Posterior vena cava (tissue), 2 donors: ENCODE measurements at regions not wholly inside any gene's neighbourhood (a gene's known extent, or its start where the extent isn't known, plus 50 kb on each side); places are given as distances from the start of the nearest gene placed in this dataset.
"Not testable (repeated sequence)": the region's sequence is repeated elsewhere in the genome, so short reads cannot be mapped to it uniquely, and the experiment has no call there.

Source experiments
- DNase-seq: peaks from one replicate; pipeline ENCODE4 v3.0.0-alpha.2; 2020; ENCODE audit warnings: low spot score
- intact Hi-C, 2 donors: fragments of 100-400 bp; cut with DNase I; formaldehyde crosslinking; loops; one replicate each; pipeline versions ENCODE4 v1.14.1 to v1.14.2; 2022 to 2023
- donor health status: DM: yes; HTN: yes; CAD: no.
- donor health status: DM: yes; HTN: yes; CAD: no.

GRCh38 chr12:31834150-31834549 lies 105.3 kb upstream of the AMN1 start:
- intact Hi-C loops = no loop called here
- DNase-seq = no peak

DNA sequence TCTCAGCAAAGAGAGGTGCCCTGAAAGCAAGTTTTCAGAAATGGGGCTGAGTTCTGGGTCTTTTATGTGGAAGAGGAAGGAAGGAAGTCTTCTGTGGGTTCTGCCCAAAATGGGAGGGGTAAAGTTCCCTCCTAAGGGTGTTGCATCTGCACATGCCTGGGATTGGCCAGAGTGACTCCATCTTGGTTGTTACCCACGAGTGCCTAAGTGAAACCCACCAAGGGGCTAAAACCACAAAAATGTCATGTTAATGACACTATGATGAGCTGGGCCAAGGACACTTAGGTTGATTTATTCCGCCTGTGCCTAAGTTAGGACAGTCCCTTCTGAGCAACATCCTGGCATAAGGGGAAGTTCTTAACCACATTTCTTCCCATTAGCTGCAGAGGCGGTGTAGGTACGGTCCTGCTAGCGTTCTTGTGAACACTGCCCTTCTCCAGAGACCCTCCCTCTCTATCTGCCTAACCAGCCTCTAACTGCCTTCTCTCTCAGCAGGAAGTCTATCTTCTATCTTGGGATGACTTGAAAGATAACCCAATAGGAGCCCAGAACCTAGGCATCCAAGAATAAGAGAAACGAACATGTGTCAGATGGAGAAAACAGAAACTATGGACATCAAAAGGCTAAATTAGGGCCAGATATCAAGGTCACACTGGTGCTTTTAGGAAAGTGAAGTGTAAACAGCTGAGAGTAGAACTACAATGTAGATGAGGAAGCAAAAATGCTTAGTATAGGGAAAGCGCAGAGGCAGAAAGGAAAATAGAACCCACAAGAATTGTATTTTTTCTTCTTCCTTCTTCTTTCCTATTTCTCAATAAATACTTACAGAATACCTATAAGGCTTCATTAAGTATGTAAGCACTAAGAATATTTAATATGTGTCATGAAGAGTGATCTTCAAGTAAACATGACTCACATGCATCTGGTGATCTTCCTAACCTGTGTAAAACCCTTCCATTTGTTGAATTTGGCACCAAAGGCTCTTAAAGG lies 104.2 kb upstream of the AMN1 start:
- DNase-seq = no peak
- intact Hi-C loops = no loop called here

DNA sequence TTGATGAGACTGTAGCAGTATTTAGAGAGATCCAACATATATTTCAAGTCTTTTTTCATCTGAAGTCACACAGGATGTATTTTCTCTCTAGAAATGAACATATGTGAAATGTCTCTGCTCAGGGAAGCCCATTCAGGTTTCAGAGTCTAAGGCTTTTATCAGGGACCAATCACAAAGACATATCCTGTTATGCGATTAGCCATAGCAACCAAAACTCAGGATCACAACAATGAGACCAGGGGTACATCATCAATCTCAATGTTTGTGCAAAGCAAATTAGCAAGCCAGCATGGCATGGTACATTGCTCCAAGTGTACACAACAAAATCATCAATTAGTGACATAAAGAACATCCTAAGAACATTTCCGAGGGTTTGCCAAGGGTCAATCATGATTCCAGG lies 99.2 kb upstream of the AMN1 start:
- intact Hi-C loops = no loop called here
- no peak for DNase-seq

DNA sequence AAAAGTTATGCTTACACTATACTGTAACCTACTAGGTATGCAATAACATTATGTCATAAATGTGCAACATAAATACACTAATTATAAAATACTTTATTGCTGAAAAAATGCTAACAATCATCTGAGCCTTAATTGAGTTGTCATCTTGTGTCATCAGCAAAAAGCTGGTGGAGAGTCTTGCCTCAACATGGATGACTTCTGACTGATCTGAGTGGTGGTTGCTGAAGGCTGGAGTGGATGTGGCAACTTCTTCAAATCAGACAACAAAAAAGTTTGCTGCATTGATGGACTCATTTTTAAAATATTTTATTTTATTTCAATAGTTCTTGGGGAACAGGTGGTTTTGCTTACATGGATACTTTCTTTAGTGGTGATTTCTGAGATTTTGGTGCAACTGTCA lies 93.9 kb upstream of the AMN1 start:
- DNase-seq = no peak
- intact Hi-C loops = no loop called here

DNA sequence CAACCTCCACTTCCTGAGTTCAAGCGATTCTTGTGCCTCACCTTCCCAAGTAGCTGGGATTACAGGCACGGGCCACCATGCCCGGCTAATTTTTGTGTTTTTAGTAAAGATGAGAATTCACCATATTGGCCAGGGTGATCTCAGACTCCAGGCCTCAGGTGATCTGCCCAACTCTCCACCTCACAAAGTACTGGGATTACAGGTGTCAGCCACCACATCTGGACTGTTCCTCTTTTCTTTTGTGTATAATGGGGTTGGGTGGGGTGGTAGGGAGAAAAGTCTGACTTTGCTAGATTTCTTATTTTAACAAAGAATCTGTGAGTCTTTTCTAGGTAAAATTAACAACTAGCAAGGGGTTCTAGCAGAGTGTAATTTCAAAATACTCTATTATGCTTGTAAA lies 92.7 kb upstream of the AMN1 start:
- intact Hi-C loops = no loop called here
- no peak for DNase-seq

DNA sequence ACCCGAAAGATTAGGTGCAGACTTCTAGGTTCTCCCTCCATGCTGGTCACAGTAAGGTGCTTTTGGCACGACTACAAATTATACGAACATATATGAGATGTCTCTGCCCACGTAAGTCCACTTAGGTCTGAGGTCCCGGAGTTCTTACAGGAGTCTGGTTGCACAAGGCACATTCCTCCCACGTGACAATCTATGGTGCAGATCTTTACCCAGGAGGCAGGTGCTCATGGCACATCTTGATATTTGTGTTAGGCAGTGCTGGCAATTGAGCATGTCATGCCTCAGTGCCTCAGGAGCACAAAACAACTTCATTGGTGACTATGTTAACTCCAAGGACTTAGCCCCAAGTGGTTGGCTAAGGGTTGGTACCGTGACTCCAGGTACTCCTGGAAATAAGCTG lies 92.0 kb upstream of the AMN1 start:
- intact Hi-C loops = no loop called here

GRCh38 chr12:31819427-31819826 lies 90.6 kb upstream of the AMN1 start:
- no peak for DNase-seq
- intact Hi-C loops = no loop called here

More for the DNA sequence above, 92.0 kb upstream of the AMN1 start:
- no peak for DNase-seq

- intact Hi-C loops = no loop called here
- no peak for DNase-seq
These were observed 89.9 kb upstream of the AMN1 start for GRCh38 chr12:31818623-31819268.

DNA sequence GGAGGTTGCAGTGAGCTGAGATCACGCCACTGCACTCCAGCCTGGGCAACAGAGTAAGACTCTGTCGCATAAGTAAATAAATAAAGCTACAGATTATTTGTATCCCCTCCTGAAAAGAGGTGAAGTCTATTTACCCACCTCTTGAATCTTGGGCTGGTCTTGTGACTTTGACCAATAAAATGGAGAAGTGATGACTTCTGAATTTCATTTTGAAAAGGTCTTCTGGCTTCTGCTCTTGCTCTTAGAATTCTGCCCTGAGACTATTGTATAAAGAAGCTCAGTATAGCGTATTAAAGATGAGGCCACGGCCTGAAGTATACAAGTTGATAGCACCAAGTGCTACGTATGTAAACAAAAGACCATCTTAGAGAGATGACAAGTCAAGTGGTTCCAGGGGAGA lies 88.3 kb upstream of the AMN1 start:
- no peak for DNase-seq
- intact Hi-C loops = no loop called here

- no peak for DNase-seq
- intact Hi-C loops = no loop called here
These were observed 86.3 kb upstream of the AMN1 start for GRCh38 chr12:31815096-31815495.

DNA sequence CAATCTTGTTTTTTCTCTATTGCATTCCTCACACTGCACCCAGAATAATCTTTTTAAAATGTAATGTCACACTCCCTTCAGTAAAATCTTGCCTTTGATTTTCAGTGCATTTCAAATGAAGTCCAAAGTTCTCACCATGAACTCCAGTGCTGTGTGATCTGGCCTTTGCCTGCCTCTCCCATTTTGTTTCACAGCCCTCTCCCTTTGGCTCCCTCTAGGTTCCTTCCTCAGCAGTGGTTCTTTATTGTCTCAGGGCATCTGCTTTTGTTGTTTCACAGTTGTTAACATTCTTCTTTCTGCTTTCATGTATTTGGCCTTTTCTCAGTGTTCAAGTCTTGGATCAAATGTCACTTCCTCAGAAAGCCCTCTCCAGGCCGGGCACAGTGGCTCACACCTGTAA lies 84.5 kb upstream of the AMN1 start:
- intact Hi-C loops = no loop called here
- no peak for DNase-seq

DNA sequence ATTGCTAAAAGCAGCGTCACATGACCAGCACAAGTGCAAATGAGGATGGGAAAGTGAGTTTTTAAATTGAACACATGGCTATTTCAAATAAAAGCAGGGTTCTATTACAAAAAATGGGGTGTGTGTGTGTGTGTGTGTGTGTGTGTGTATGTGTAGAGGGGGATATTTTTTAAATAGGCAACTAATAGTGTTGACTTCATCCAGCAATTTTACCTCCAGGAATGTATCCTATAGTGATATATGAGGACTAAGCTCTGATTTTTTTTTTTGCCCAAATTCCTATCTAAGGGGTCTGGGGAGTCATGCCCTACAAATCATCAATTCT lies 78.9 kb upstream of the AMN1 start:
- intact Hi-C loops = no loop called here
- DNase-seq = no peak

DNA sequence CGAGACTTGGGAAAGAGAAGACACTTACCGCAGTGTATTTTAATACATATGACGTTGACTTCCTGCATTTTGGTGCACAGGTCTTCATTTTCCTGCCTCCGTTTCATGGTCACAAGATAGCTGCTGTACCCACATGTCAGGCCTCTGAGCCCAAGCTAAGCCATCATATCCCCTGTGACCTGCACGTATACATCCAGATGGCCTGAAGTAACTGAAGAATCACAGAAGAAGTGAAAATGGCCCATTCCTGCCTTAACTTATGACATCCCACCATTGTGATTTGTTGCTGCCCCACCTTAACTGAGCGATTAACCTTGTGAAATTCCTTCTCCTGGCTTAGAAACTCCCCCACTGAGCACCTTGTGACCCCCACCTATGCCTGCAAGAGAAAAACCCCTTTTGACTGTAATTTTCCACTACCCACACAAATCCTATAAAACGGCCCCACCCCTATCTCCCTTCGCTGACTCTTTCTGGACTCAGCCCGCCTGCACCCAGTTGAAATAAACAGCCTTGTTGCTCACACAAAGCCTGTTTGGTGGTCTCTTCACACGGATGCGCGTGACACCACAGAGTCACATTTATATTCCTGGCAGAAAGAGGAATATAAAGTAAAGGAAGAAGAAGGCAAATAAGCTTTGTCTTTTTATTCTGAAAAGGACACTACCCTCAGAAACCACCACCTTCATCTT lies 78.4 kb upstream of the AMN1 start:
- intact Hi-C loops = not testable (repeated sequence)

GRCh38 chr12:31805681-31806080 lies 76.9 kb upstream of the AMN1 start:
- DNase-seq, intact Hi-C loops: not testable (repeated sequence)

More for the DNA sequence above, 78.4 kb upstream of the AMN1 start:
- not testable (repeated sequence) for DNase-seq

DNA sequence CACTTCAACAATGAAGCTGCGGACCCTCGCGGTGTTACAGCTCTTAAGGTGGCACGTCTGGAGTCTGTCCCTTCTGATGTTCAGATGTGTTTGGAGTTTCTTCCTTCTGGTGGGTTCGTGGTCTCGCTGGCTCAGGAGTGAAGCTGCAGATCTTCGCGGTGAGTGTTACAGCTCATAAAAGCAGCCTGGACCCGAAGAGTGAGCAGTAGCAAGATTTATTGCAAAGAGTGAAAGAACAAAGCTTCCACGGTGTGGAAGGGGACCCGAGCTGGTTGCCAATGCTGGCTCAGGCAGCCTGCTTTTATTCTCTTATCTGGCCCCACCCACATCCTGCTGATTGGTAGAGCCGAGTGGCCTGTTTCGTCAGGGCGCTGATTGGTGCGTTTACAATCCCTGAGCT lies 75.9 kb upstream of the AMN1 start:
- DNase-seq, intact Hi-C loops: not testable (repeated sequence)

DNA sequence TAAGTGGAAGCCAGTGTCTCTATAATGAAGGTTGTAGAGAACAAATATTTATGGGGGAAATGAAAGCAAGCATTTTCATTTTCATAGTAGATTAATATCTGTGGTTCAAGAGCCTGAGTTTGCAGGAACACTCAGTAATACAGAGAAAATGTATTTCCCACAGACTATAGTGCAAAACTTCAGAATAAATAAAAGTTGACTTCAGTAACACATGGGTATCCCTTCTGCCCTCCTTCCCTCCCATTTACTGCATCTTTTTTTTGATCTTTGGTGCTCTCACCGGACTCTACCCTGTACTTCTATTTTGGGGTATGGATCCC lies 75.3 kb upstream of the AMN1 start:
- intact Hi-C loops = no loop called here

GRCh38 chr12:31803306-31804184 lies 74.7 kb upstream of the AMN1 start:
- intact Hi-C loops = no loop called here
- no peak for DNase-seq

More for the DNA sequence above, 75.3 kb upstream of the AMN1 start:
- no peak for DNase-seq

- no peak for DNase-seq
- intact Hi-C loops = loop anchor here in 1 of 2 donors (2.0 kb wide), 1 partner anchor 41 kb away; no protein-coding TSS in a partner anchor
These were observed 73.1 kb upstream of the AMN1 start for GRCh38 chr12:31801872-31802271.

- no peak for DNase-seq
- intact Hi-C loops = no loop called here
These were observed 68.5 kb upstream of the AMN1 start for GRCh38 chr12:31797230-31797872.
